K562 (cell line): ENCODE measurements at regions not wholly inside any gene's neighbourhood (a gene's known extent, or its start where the extent isn't known, plus 50 kb on each side); places are given as distances from the start of the nearest gene placed in this dataset.

Experiments used
- ATAC-seq: fragments of 200-7000 bp; cut with Tn5 transposase; 3 replicates; pipeline ENCODE4 v1.9.1; 2020; ENCODE audit warnings: moderate library complexity
- BruUV-seq: library from RNA; stranded (reverse); fragments of 400-500 nt; replicated peaks from 2 replicates; lab custom pipeline; 2021; lab: Mats Ljungman, UMichigan
- CTCF ChIA-PET: fragments of 300-600 bp; formaldehyde crosslinking; extraction: SDS; loops from one replicate; lab custom pipeline; 2021; ENCODE audit warnings: low intra/inter-chr PET ratio; lab: Yijun Ruan, JAX
- POLR2A ChIA-PET: fragments of 300-600, 350-650 bp; sonication (Branson Sonifier 250); formaldehyde crosslinking; extraction: SDS; loops from one replicate; lab custom pipeline; 2021; ENCODE audit warnings: antibody characterized with exemption, inconsistent platforms; lab: Yijun Ruan, JAX
- DNase-seq, 4 experiments: peaks; one replicate each; pipeline versions ENCODE4 v3.0.0 to v3.0.0-alpha.2; 2011 to 2018; ENCODE audit warnings: low spot score in 3 of 4, mixed read lengths in 3 of 4; ENCODE audit errors: extremely low read depth in 1 of 4
- FAIRE-seq: peaks from 2 replicates; lab custom pipeline; 2011; peaks lifted over from hg19 to GRCh38; lab: Jason Lieb, UNC
- H2AFZ ChIP-seq: 2 replicates; pipeline ENCODE4 v1.6.0; 2011; ENCODE audit warnings: low read depth, low read length, control low read depth, inconsistent platforms
- H3K27ac ChIP-seq: fragments of 200-600 bp; 3 replicates; pipeline ENCODE4 v1.8.0; 2011; ENCODE audit warnings: low read depth, mild to moderate bottlenecking, control low read depth, inconsistent platforms, low read length, moderate library complexity, mixed read lengths; ENCODE audit errors: extremely low read depth
- H3K27me3 ChIP-seq, 2 experiments: fragments of 300-600 bp in 1 of 2; 2 replicates in 1 of 2; 3 replicates in 1 of 2; pipeline versions ENCODE4 v1.6.0 to v1.8.0; 2011; ENCODE audit warnings: inconsistent platforms in 2 of 2, low read length in 2 of 2, mild to moderate bottlenecking in 1 of 2, mixed read lengths in 1 of 2, moderate library complexity in 1 of 2; ENCODE audit not compliant: control insufficient read depth in 2 of 2, insufficient read depth in 2 of 2
- H3K36me3 ChIP-seq: fragments of 300-600 bp; 3 replicates; pipeline ENCODE4 v1.8.0; 2011; ENCODE audit warnings: mild to moderate bottlenecking, low read length, inconsistent platforms; ENCODE audit not compliant: control insufficient read depth, insufficient read depth
- H3K4me1 ChIP-seq, 2 experiments: fragments of 200-600 bp in 1 of 2; replicated peaks in 1 of 2; 2 replicates in 1 of 2; 3 replicates in 1 of 2; pipeline versions ENCODE4 v1.5.1 to v1.8.0; 2011; ENCODE audit warnings: inconsistent platforms in 2 of 2, low read length in 2 of 2, mild to moderate bottlenecking in 1 of 2, mixed read lengths in 1 of 2, moderate library complexity in 1 of 2; ENCODE audit not compliant: control insufficient read depth in 2 of 2, insufficient read depth in 2 of 2
- H3K4me2 ChIP-seq: 2 replicates; pipeline ENCODE4 v1.6.1; 2011; ENCODE audit warnings: low read length, control low read depth, inconsistent platforms, mixed read lengths; ENCODE audit not compliant: insufficient read depth
- H3K4me3 ChIP-seq: fragments of 200-600 bp; sonication (generic), shearing (Covaris generic); 2 replicates; pipeline ENCODE4 v1.5.1; 2016; ENCODE audit warnings: control low read depth, inconsistent platforms
- H3K79me2 ChIP-seq: fragments of 200-600 bp; 3 replicates; pipeline ENCODE4 v1.8.0; 2011; ENCODE audit warnings: low read length, inconsistent platforms; ENCODE audit not compliant: control insufficient read depth, insufficient read depth
- H3K9ac ChIP-seq, 2 experiments: 2 replicates each; pipeline versions ENCODE4 v1.6.0 to v1.6.1; 2011; ENCODE audit warnings: low read depth in 2 of 2, low read length in 2 of 2, control low read depth in 1 of 2, inconsistent platforms in 1 of 2, mild to moderate bottlenecking in 1 of 2, mixed read lengths in 1 of 2; ENCODE audit not compliant: insufficient read depth in 1 of 2
- H3K9me1 ChIP-seq: one replicate; pipeline ENCODE4 v1.6.0; 2011; ENCODE audit warnings: inconsistent platforms, mild to moderate bottlenecking, low read length, moderate library complexity; ENCODE audit not compliant: control insufficient read depth, insufficient read depth
- H3K9me3 ChIP-seq: replicated peaks from 2 replicates; pipeline ENCODE4 v1.5.1; 2011; ENCODE audit warnings: low read depth, low read length, inconsistent platforms; ENCODE audit not compliant: control insufficient read depth, insufficient read depth
- H4K20me1 ChIP-seq: replicated peaks from 2 replicates; pipeline ENCODE4 v1.6.1; 2011; ENCODE audit warnings: low read length, inconsistent platforms, mixed read lengths; ENCODE audit not compliant: control insufficient read depth, insufficient read depth
- E2F6 ChIP-seq, 2 experiments: IDR thresholded peaks; 2 replicates each; pipeline ENCODE4 v1.6.1; 2011; ENCODE audit warnings: borderline replicate concordance in 1 of 2, control low read depth in 1 of 2, low read depth in 1 of 2, low read length in 1 of 2, mild to moderate bottlenecking in 1 of 2, mixed read lengths in 1 of 2, moderate library complexity in 1 of 2; ENCODE audit not compliant: insufficient read depth in 1 of 2, insufficient read length in 1 of 2, poor library complexity in 1 of 2, severe bottlenecking in 1 of 2; ENCODE audit errors: extremely low read depth in 1 of 2
- FOXK2 ChIP-seq, 2 experiments: fragments of 450-650 bp; IDR thresholded peaks in 1 of 2; conservative IDR thresholded peaks in 1 of 2; 2 replicates each; pipeline ENCODE4 v1.6.1; 2016; ENCODE audit warnings: low read depth in 2 of 2, mild to moderate bottlenecking in 1 of 2
- GATAD2A ChIP-seq: fragments of 450-650 bp; IDR thresholded peaks from 2 replicates; pipeline ENCODE4 v1.6.1; 2017
- KAT2B ChIP-seq: IDR thresholded peaks from one replicate; pipeline ENCODE4 v1.6.1; 2012; ENCODE audit warnings: low read depth, mild to moderate bottlenecking, control low read depth, inconsistent platforms, low read length, moderate library complexity
- MXI1 ChIP-seq: IDR thresholded peaks from 2 replicates; pipeline ENCODE4 v1.6.1; 2011; ENCODE audit warnings: low read depth, mild to moderate bottlenecking, improper control_type of control experiment, low read length
- NCOA2 ChIP-seq, 2 experiments: fragments of 450-650 bp; IDR thresholded peaks; 2 replicates each; pipeline ENCODE4 v1.6.1; 2018; ENCODE audit warnings: mild to moderate bottlenecking in 2 of 2, moderate library complexity in 1 of 2; ENCODE audit not compliant: partially characterized antibody in 2 of 2
- RFX7 ChIP-seq: fragments of 250-450 bp; sonication (Bioruptor Pico); IDR thresholded peaks from 2 replicates; pipeline ENCODE4 v1.5.1; 2021; ENCODE audit warnings: mild to moderate bottlenecking
- SAFB ChIP-seq: fragments of 200-400 bp; formaldehyde crosslinking; IDR thresholded peaks from 2 replicates; pipeline ENCODE4 v1.6.1; 2017; ENCODE audit warnings: low read depth, low read length, borderline replicate concordance
- SMARCA5 ChIP-seq: fragments of 450-650 bp; IDR thresholded peaks from 2 replicates; pipeline ENCODE4 v1.6.1; 2016
- TCF7L2 ChIP-seq: fragments of 150-350 bp; IDR thresholded peaks from 2 replicates; pipeline ENCODE4 v1.6.1; 2016; ENCODE audit warnings: low read depth, mild to moderate bottlenecking, low read length, moderate library complexity
- ZNF197 ChIP-seq: fragments of 200-800 bp; sonication (Bioruptor generic); IDR thresholded peaks from 2 replicates; pipeline ENCODE4 v1.6.1; 2016; ENCODE audit warnings: low read depth, missing genetic modification characterization, missing compliant biosample characterization
- ZNF274 ChIP-seq: IDR thresholded peaks from 2 replicates; pipeline ENCODE4 v1.6.1; 2011; ENCODE audit warnings: low read depth, mild to moderate bottlenecking, low read length, moderate library complexity, borderline replicate concordance
- WGBS: fragments of 100-300 bp; shearing (Covaris generic); methylation state at CpG from one replicate; pipeline ENCODE4 v1.1.6; 2016; ENCODE audit warnings: low coverage, mixed read lengths; ENCODE audit not compliant: insufficient coverage; ENCODE audit errors: missing lambda C conversion rate; 5-methylcytosine and 5-hydroxymethylcytosine counted together
- in situ Hi-C: fragments of 300-500 bp; cut with MboI; formaldehyde crosslinking; loops from 4 replicates; pipeline ENCODE4 v1.15.0; 2018; ENCODE audit warnings: inconsistent platforms, mixed read lengths
- intact Hi-C: fragments of 100-400 bp; cut with micrococcal nuclease; formaldehyde crosslinking; loops from 2 replicates; pipeline ENCODE4 v1.14.2; 2022
- TF ChIP-seq, protein P1 (sequence below): fragments of 250-450 bp; sonication (Bioruptor Pico); IDR thresholded peaks from 2 replicates; pipeline ENCODE4 v1.5.0; 2020; ENCODE audit warnings: mild to moderate bottlenecking, borderline replicate concordance

DNA sequence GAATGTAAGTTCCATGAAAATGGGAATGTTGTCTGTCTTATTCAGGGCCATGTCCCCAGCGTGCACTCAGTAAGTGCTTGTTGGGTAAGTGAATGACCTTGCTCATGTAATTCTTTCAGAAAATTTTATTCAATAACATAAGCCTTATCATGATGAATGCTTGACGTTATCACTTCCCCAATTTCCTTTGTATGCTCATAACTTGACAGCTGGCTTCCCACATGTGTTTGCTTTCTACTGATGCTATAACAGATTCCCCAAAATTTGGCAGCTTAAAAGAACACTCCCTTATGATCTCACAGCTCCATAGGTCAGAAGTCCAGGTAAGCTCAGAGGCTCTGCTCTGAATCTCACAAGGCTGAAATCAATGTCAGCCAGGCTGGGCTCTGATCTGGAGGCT lies 155.8 kb upstream of the POU2AF2 start:
- Histone ChIP-seq H3K79me2 (no peaks in the 10 kb centered on the region), H3K9ac (no peak overlapping the region), H3K9me1 (no peaks in the 10 kb centered on the region), H4K20me1 (no peaks in the 10 kb centered on the region), H2AFZ (no peak overlapping the region), H3K4me2 (no peak overlapping the region), H3K36me3 (no peaks in the 10 kb centered on the region), H3K4me1 (no peaks in the 10 kb centered on the region), H3K27ac (no peak overlapping the region), H3K9me3 (no peaks in the 10 kb centered on the region), H3K27me3 (no peaks in the 10 kb centered on the region), H3K4me3 (no peak overlapping the region)
- in situ Hi-C loops (no loop called here), intact Hi-C loops (no loop called here)
- CTCF ChIA-PET: no interaction called here
- POLR2A ChIA-PET: no interaction called here
- DNase-seq (no peak), ATAC-seq (no peak), FAIRE-seq (no peak)
- no TSS peak for BruUV-seq
- TF ChIP-seq, protein P1, sequence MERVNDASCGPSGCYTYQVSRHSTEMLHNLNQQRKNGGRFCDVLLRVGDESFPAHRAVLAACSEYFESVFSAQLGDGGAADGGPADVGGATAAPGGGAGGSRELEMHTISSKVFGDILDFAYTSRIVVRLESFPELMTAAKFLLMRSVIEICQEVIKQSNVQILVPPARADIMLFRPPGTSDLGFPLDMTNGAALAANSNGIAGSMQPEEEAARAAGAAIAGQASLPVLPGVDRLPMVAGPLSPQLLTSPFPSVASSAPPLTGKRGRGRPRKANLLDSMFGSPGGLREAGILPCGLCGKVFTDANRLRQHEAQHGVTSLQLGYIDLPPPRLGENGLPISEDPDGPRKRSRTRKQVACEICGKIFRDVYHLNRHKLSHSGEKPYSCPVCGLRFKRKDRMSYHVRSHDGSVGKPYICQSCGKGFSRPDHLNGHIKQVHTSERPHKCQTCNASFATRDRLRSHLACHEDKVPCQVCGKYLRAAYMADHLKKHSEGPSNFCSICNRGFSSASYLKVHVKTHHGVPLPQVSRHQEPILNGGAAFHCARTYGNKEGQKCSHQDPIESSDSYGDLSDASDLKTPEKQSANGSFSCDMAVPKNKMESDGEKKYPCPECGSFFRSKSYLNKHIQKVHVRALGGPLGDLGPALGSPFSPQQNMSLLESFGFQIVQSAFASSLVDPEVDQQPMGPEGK: no peak
- no peak for TF ChIP-seq TCF7L2
- WGBS: 0% methylated on average over 2 of the region's 2 CpGs

- no peak for FAIRE-seq
- Histone ChIP-seq H3K9me1 (no peaks in the 10 kb centered on the region), H2AFZ (no peak overlapping the region), H3K4me3 (no peak overlapping the region), H3K27ac (no peak overlapping the region), H3K9me3 (no peaks in the 10 kb centered on the region), H4K20me1 (no peaks in the 10 kb centered on the region), H3K4me2 (no peak overlapping the region), H3K9ac (no peak overlapping the region), H3K27me3 (no peaks in the 10 kb centered on the region), H3K36me3 (no peaks in the 10 kb centered on the region), H3K4me1 (no peaks in the 10 kb centered on the region), H3K79me2 (no peaks in the 10 kb centered on the region)
- ChIA-PET POLR2A (no interaction called here), CTCF (no interaction called here)
- DNase-seq: no peak
- in situ Hi-C loops (no loop called here), intact Hi-C loops (no loop called here)
- no TSS peak for BruUV-seq
- 0% methylated on average over 2 of the region's 2 CpGs for WGBS
- no peak for ATAC-seq
- TF ChIP-seq NCOA2 (IDR thresholded peaks at IDR 0.05; ENCODE audit: partially characterized antibody in 2 of 2): no peak
- TF ChIP-seq ZNF274: no peak
- TF ChIP-seq MXI1: no peak
- TF ChIP-seq RFX7: no peak
- no peak for TF ChIP-seq SMARCA5
- no peak for TF ChIP-seq GATAD2A
- no peak for TF ChIP-seq KAT2B
- no peak for TF ChIP-seq E2F6 (IDR thresholded peaks at IDR 0.05; ENCODE audit: borderline replicate concordance in 1 of 2, extremely low read depth in 1 of 2, insufficient read depth in 1 of 2, insufficient read length in 1 of 2, low read depth in 1 of 2, low read length in 1 of 2, poor library complexity in 1 of 2, severe bottlenecking in 1 of 2)
- no peak for TF ChIP-seq ZNF197 (CRISPR knock-in tag)
- TF ChIP-seq SAFB: no peak
- no peak for TF ChIP-seq FOXK2 (conservative IDR thresholded peaks at IDR 0.05 in 1 of 2, IDR thresholded peaks at IDR 0.05 in 1 of 2; ENCODE audit: low read depth in 2 of 2)
These were observed 156.6 kb upstream of the POU2AF2 start for GRCh38 chr11:111088847-111089355.
